Keratinocyte (primary cell): ENCODE measurements at regions not wholly inside any gene's neighbourhood (a gene's known extent, or its start where the extent isn't known, plus 50 kb on each side); places are given as distances from the start of the nearest gene placed in this dataset.

Source experiments
- CTCF ChIP-seq, 3 experiments: IDR thresholded peaks in 1 of 3; conservative IDR thresholded peaks in 1 of 3; optimal IDR thresholded peaks in 1 of 3; 2 replicates in 2 of 3; 3 replicates in 1 of 3; pipeline versions ENCODE3 to v1.5.1; 2011; ENCODE audit warnings: low read length in 3 of 3, mild to moderate bottlenecking in 3 of 3, moderate library complexity in 2 of 3, control low read depth in 1 of 3, inconsistent platforms in 1 of 3; ENCODE audit not compliant: insufficient read depth in 2 of 3; ENCODE audit errors: extremely low read depth in 1 of 3
- EZH2 ChIP-seq: IDR thresholded peaks from one replicate; pipeline ENCODE4 v1.6.1; 2012; ENCODE audit warnings: inconsistent platforms, mild to moderate bottlenecking, low read length, moderate library complexity

GRCh38 chr2:11096591-11096990 is 58.7 kb upstream of the SLC66A3 start:
- TF ChIP-seq CTCF (optimal IDR thresholded peaks at IDR 0.05 in 1 of 3, IDR thresholded peaks at IDR 0.05 in 1 of 3, conservative IDR thresholded peaks at IDR 0.05 in 1 of 3; ENCODE audit: extremely low read depth in 1 of 3, insufficient read depth in 2 of 3, low read length in 3 of 3) (no peak), EZH2 (no peak)
